T-helper 2 cell treated with Interferon-gamma antibody and Interleukin-4, amounts not matched to agents 100 ng/mL and 5 ng/mL, for 36 hours (primary cell): ENCODE measurements at regions not wholly inside any gene's neighbourhood (a gene's known extent, or its start where the extent isn't known, plus 50 kb on each side); places are given as distances from the start of the nearest gene placed in this dataset.

Experiments
- intact Hi-C: fragments of 100-400 bp; cut with micrococcal nuclease; formaldehyde crosslinking; loops from one replicate; pipeline ENCODE4 v1.15.1; 2023

- intact Hi-C loops = no loop called here
Measured at GRCh38 chr10:88023676-88024075, 160.3 kb downstream of the PTEN start.

GRCh38 chr10:88026031-88026430 lies 162.6 kb downstream of the PTEN start:
- intact Hi-C loops = no loop called here

- intact Hi-C loops = no loop called here
Measured at GRCh38 chr10:88027570-88027969, 164.1 kb downstream of the PTEN start.

- intact Hi-C loops = no loop called here
Measured at GRCh38 chr10:88028072-88028471, 164.6 kb downstream of the PTEN start.

GRCh38 chr10:88028654-88029053 lies 165.2 kb downstream of the PTEN start:
- intact Hi-C loops = no loop called here

- intact Hi-C loops = no loop called here
Measured at GRCh38 chr10:88032566-88032965, 169.1 kb downstream of the PTEN start.

GRCh38 chr10:88033385-88033784 lies 170.0 kb downstream of the PTEN start:
- intact Hi-C loops = no loop called here

GRCh38 chr10:88033793-88034192 lies 170.4 kb downstream of the PTEN start:
- intact Hi-C loops = no loop called here

GRCh38 chr10:88036126-88036525 lies 172.7 kb downstream of the PTEN start:
- intact Hi-C loops = no loop called here

- intact Hi-C loops = no loop called here
Measured at GRCh38 chr10:88037623-88038022, 174.2 kb downstream of the PTEN start.

- intact Hi-C loops = no loop called here
Measured at GRCh38 chr10:88038268-88038667, 174.8 kb downstream of the PTEN start.

GRCh38 chr10:88039496-88040200 lies 176.2 kb downstream of the PTEN start:
- intact Hi-C loops = no loop called here

GRCh38 chr10:88041243-88042159 lies 178.1 kb downstream of the PTEN start:
- intact Hi-C loops = no loop called here

GRCh38 chr10:88042160-88043100 lies 179.0 kb downstream of the PTEN start:
- intact Hi-C loops = no loop called here

- intact Hi-C loops = no loop called here
Measured at GRCh38 chr10:88045096-88045495, 181.7 kb downstream of the PTEN start.

- intact Hi-C loops = no loop called here
Measured at GRCh38 chr10:88045656-88046415, 182.4 kb downstream of the PTEN start.

- intact Hi-C loops = no loop called here
Measured at GRCh38 chr10:88047579-88047978, 184.2 kb downstream of the PTEN start.

GRCh38 chr10:88048312-88048711 lies 184.9 kb downstream of the PTEN start:
- intact Hi-C loops = no loop called here

- intact Hi-C loops = no loop called here
Measured at GRCh38 chr10:88049204-88049603, 185.8 kb downstream of the PTEN start.

GRCh38 chr10:88057720-88058119 lies 194.3 kb downstream of the PTEN start:
- intact Hi-C loops = no loop called here

- intact Hi-C loops = no loop called here
Measured at GRCh38 chr10:88058750-88059149, 195.3 kb downstream of the PTEN start.
